IPS DF 19.7 (cell line): ENCODE measurements at regions not wholly inside any gene's neighbourhood (a gene's known extent, or its start where the extent isn't known, plus 50 kb on each side); places are given as distances from the start of the nearest gene placed in this dataset.
"Not testable (repeated sequence)": the region's sequence is repeated elsewhere in the genome, so short reads cannot be mapped to it uniquely, and the experiment has no call there.

Experiments used
- DNase-seq: peaks from one replicate; pipeline ENCODE4 v3.0.0-alpha.2; 2013; ENCODE audit warnings: low read depth, low spot score

GRCh38 chr21:20083925-20084324 is 914.3 kb upstream of the NCAM2 start:
- no peak for DNase-seq

GRCh38 chr21:20086508-20086907 is 911.7 kb upstream of the NCAM2 start:
- DNase-seq: no peak

- DNase-seq: no peak
Observed at GRCh38 chr21:20106368-20106767, 891.8 kb upstream of the NCAM2 start.

- DNase-seq: no peak
Observed at GRCh38 chr21:20108016-20108415, 890.2 kb upstream of the NCAM2 start.

- DNase-seq: no peak
Observed at GRCh38 chr21:20108976-20109540, 889.2 kb upstream of the NCAM2 start.

GRCh38 chr21:20110368-20110767 is 887.8 kb upstream of the NCAM2 start:
- DNase-seq: no peak

- DNase-seq: no peak
Observed at GRCh38 chr21:20151741-20152140, 846.5 kb upstream of the NCAM2 start.

GRCh38 chr21:20163167-20163566 is 835.0 kb upstream of the NCAM2 start:
- DNase-seq: no peak

- DNase-seq: no peak
Observed at GRCh38 chr21:20167059-20167458, 831.1 kb upstream of the NCAM2 start.

GRCh38 chr21:20169812-20170576 is 828.2 kb upstream of the NCAM2 start:
- no peak for DNase-seq

GRCh38 chr21:20186186-20186585 is 812.0 kb upstream of the NCAM2 start:
- no peak for DNase-seq

- no peak for DNase-seq
Observed at GRCh38 chr21:20187028-20187427, 811.2 kb upstream of the NCAM2 start.

GRCh38 chr21:20201323-20201722 is 796.9 kb upstream of the NCAM2 start:
- DNase-seq: not testable (repeated sequence)

GRCh38 chr21:20207335-20207734 is 790.9 kb upstream of the NCAM2 start:
- no peak for DNase-seq

GRCh38 chr21:20215959-20216358 is 782.2 kb upstream of the NCAM2 start:
- no peak for DNase-seq

- no peak for DNase-seq
Observed at GRCh38 chr21:20220586-20220985, 777.6 kb upstream of the NCAM2 start.

GRCh38 chr21:20221981-20222380 is 776.2 kb upstream of the NCAM2 start:
- DNase-seq: not testable (repeated sequence)

GRCh38 chr21:20236649-20237048 is 761.6 kb upstream of the NCAM2 start:
- DNase-seq: not testable (repeated sequence)

- no peak for DNase-seq
Observed at GRCh38 chr21:20249401-20249800, 748.8 kb upstream of the NCAM2 start.

- DNase-seq: no peak
Observed at GRCh38 chr21:20250337-20250736, 747.9 kb upstream of the NCAM2 start.

- no peak for DNase-seq
Observed at GRCh38 chr21:20253261-20253660, 744.9 kb upstream of the NCAM2 start.

- no peak for DNase-seq
Observed at GRCh38 chr21:20254964-20255363, 743.2 kb upstream of the NCAM2 start.

GRCh38 chr21:20257052-20257740 is 741.0 kb upstream of the NCAM2 start:
- no peak for DNase-seq
